HG03521 (cell line): ENCODE measurements at regions not wholly inside any gene's neighbourhood (a gene's known extent, or its start where the extent isn't known, plus 50 kb on each side); places are given as distances from the start of the nearest gene placed in this dataset.
"Not testable (repeated sequence)": the region's sequence is repeated elsewhere in the genome, so short reads cannot be mapped to it uniquely, and the experiment has no call there.

ENCODE experiments used
- ATAC-seq: cut with Tn5 transposase; IDR thresholded peaks from one replicate; pipeline ENCODE4 v1.9.1; 2021; ENCODE audit warnings: mild to moderate bottlenecking, moderate library complexity; ENCODE audit not compliant: unreplicated experiment

- no peak for ATAC-seq
Measured at GRCh38 chr7:114084472-114085312, 165.9 kb upstream of the PPP1R3A start.

DNA sequence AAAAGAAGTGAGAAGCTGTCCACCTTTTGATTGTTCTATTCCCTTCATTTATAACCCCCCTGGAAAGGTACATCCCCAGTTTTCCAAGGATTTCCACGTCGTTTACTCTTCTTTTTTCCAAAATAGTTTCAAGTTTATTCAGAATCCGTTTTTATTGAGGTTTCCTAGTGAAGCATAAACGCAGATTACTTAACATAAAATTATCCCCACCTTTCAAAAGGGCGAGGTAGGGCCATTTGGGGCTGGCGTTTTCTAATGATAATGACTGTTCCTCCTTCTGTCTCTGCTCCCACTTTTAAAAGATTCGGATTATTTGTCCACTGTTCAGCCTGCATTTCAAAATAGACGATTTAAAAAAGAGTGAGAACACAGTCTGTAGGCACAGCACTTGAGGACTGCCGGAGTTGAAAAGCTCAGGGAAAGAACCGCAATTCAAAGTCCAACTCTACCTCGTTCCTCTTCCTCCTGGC lies 165.2 kb upstream of the PPP1R3A start:
- ATAC-seq = no peak

GRCh38 chr7:114083166-114084001 lies 164.6 kb upstream of the PPP1R3A start:
- ATAC-seq = no peak

DNA sequence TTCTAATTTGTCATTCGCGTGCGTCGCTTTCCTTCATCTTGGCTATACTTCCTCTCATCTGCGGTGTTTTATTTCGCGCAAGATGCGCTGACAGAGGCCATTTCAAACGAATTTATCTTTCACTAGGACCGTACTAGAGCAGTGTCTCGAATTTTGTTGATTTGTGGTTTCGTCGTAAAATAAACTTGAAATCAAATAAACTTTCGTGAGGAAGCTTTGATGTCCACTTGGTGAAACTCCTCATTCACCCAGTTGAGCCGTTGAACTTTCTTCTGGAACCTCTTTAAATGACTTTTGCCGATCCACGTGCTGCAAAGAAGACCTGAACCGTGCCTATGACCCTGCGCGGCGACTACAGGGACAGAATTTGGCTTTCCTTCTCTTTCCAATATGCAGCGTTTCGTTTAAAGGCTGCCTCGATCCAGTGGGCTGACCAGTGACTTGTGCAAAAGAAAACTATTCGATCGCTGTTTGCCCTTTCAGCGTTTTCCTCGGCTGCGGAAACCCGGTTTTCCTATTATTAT lies 163.9 kb upstream of the PPP1R3A start:
- no peak for ATAC-seq

DNA sequence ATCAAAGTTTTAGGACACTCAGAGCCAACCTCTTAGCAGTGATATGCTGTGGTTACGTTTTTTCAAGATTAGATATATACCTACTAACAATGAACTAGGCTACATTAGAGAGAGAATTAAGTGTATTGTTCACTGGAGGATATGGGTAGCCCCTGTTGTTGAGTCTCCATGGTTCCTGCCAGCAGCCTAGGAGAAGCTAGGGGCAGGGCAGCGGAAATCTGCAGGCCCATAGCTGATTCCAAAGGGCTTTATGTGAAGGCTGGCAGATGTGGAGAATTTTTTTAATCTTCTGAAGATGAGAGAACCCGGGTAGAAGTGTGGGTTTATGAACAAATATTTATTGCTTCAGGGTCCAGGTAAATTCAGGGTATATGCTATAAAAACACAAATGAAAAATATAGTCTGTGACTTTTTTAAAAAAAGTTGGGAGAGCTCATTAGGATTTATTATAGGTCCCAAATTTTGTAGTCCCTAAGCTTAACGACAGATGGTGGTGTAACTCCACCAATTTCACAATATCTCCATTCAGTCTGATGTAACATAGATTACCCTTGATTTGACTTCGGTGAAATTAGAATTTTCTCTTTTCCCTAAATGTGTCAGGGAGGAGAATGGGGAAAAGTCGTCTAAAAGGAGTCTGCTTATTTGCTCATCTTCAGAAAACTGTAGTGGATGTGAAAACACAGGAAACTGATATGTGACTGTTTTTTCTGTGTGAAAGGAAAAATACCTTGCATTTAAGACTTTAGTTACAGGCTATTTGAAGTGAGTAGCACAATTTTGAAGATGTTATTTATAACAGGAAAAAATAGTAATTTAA lies 163.0 kb upstream of the PPP1R3A start:
- ATAC-seq = no peak

GRCh38 chr7:114077158-114077524 lies 158.3 kb upstream of the PPP1R3A start:
- ATAC-seq = not testable (repeated sequence)

DNA sequence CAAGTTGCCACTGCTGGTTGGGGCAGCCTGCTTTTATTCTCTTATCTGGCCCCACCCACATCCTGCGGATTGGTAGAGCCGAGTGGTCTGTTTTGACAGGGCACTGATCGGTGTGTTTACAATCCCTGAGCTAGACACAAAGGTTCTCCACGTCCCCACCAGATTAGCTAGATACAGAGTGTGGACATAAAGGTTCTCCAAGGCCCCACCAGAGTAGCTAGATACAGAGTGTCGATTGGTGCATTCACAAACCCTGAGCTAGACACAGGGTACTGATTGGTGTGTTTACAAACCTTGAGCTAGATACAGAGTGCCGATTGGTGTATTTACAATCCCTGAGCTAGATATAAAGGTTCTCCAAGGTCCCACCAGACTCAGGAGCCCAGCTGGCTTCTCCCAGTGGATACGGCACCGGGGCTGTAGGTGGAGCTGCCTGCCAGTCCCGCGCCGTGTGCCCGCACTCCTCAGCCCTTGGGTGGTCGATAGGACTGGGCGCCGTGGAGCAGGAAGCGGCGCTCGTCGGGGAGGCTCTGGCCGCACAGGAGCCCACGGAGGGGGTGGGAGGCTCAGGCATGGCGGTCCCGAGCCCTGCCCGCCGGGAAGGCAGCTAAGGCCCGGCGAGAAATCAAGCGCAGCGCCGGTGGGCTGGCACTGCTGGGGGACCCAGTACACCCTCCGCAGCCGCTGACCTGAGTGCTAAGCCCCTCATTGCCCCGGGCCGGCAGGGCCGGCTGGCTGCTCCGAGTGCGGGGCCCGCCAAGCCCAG lies 157.8 kb upstream of the PPP1R3A start:
- not testable (repeated sequence) for ATAC-seq

DNA sequence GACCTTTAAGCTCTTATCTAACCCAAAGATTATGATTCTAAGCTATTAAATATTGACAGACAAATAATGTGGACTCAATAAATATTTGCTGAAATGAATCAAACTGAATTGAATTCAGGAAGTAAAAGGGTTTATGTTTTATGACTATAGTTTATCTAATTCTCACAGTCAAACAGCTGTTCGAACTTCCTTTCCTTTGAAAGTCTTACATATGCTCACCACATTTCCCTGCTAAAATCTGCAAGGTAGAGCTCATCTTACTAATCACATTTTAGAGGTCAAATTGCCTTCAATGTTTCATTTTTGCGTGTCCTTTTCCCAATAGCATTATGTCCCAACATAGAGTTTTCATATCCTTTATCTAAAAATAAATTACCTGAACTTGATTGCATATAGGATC lies 154.9 kb upstream of the PPP1R3A start:
- ATAC-seq = no peak

- ATAC-seq = no peak
Measured at GRCh38 chr7:114070246-114070645, 151.4 kb upstream of the PPP1R3A start.

- ATAC-seq = no peak
Measured at GRCh38 chr7:114062810-114063209, 144.0 kb upstream of the PPP1R3A start.

DNA sequence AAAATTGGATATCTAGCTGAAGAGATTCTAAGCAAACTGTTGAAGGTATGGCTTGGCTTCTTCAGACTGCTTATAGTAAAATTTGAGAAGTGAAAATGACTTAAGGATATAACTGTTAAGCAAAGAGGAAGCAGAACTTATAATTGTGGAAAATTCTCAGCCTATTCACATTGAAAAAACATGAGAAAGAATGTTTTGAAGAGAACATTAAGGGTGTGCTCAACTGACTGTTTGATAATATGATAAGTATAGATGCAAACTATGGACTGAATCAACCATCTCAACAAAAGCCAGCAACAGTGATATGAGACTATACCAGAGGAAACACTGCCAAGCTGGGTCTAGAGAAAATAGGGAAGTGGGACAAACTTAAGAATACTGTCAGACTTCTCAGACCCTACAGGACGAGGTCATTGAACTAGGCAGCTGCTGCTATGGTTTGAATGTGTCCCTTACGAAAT lies 133.1 kb upstream of the PPP1R3A start:
- ATAC-seq = peak; percentile 86

DNA sequence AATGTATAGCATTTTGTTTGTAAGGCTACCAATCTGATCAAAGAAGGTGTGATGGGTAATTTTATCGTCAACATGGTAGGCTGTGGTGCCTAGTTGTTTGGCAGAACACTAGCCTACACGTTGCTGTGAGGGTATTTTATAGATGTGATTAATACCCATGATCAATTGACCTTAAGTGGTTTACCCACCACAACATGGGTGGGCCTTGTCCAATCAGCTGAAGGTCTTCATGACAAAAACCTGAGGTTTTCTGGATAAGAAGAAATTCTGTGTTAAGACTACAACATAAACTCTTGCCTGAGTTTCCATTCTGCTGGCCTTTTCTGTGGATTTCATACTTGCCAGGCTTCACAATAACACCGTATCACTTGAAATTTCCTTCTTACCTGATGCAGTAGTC lies 131.8 kb upstream of the PPP1R3A start:
- no peak for ATAC-seq

- ATAC-seq = peak; percentile 36
Measured at GRCh38 chr7:114048386-114049235, 129.8 kb upstream of the PPP1R3A start.

DNA sequence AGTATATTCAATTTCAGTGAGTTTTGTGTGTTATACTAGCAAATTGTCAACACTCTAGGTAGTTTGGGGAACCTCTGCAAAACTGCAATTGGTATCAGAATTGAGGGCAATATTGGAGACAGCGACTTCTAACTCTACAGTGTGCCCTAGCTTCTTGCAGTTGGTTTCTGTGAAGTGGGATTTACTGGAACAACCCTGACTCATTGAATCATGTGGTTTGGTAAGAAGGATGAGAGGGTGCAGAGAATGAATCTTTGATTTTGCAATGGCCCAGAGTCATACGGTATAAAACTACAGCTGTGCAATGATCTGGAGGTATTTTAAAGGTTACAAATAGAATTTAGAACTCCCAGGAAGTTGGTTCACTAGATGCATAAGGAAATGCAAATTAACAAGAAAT lies 129.1 kb upstream of the PPP1R3A start:
- no peak for ATAC-seq

- no peak for ATAC-seq
Measured at GRCh38 chr7:114033475-114033874, 114.7 kb upstream of the PPP1R3A start.

DNA sequence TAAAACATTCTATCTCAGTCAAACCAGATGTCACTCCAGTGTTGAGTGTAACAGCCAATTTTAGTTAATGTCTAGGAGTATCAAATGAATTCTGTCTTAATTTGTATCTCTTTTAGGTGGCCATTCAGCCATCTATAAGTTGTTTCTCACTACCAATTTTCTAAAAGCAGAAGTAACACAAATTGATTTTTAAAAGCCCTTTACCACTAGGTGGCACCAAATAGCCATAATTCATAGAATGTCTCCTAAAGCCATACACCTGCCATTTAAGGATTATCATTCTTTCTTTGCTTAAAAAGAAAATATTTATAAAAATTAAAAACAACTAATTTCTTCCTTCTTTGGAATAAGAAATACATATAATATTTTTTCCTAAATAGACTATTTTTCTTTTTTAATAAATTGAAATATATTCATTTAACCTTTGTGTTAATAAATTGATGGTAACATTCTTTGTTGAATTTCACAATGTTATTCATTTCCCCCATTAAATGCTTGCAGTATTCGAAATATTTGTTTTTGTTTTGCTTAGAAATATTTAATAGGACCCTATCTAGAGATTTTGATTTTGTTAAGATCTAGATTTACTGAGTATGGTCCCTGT lies 107.8 kb upstream of the PPP1R3A start:
- ATAC-seq = no peak

- ATAC-seq = no peak
Measured at GRCh38 chr7:114021135-114021534, 102.3 kb upstream of the PPP1R3A start.

DNA sequence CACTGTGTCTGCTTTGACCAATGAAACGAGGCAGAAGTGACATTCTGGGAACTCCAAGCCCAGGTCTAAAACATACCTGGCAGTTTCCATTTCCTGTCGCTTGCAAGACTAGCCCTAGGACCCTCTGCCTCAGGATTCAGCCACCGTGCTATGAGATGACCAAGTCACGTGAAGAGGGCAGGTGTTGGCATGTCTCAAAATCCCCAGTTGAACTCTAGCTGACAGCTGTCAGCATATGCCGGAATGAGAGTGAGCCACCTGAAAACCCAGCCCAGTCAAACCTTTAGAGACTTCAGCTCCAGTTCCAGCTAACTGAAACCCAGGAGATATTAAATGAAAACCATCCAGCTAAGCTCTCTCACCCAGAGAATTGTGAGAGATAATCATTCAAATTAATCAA lies 89.9 kb upstream of the PPP1R3A start:
- ATAC-seq = no peak

DNA sequence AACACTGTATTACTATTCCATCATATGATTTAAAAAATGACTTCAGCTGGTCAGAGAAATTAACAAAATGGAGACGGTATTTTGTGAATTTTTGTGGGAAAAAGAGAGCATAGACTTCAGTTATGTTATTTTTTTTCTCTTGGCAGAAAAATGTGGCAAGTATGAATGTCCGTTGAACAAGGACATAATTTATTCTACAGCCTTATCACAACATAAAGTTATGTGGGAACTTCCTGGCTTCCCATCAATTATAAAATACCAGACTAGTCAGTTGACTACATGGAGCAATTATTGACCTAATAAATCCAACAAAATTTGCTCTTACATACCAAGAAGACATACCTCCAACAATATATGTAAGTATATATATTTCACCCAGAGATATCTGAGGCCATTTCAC lies 88.6 kb upstream of the PPP1R3A start:
- no peak for ATAC-seq
